HCT116 (cell line): ENCODE measurements at regions not wholly inside any gene's neighbourhood (a gene's known extent, or its start where the extent isn't known, plus 50 kb on each side); places are given as distances from the start of the nearest gene placed in this dataset.

ENCODE experiments used
- POLR2A ChIP-seq: IDR thresholded peaks from 2 replicates; pipeline ENCODE4 v1.7.0; 2011; ENCODE audit warnings: borderline replicate concordance; ENCODE audit not compliant: insufficient read depth, insufficient read length; ENCODE audit errors: extremely low read depth
- SIN3A ChIP-seq: IDR thresholded peaks from 2 replicates; pipeline ENCODE4 v1.6.1; 2012; ENCODE audit warnings: low read depth

DNA sequence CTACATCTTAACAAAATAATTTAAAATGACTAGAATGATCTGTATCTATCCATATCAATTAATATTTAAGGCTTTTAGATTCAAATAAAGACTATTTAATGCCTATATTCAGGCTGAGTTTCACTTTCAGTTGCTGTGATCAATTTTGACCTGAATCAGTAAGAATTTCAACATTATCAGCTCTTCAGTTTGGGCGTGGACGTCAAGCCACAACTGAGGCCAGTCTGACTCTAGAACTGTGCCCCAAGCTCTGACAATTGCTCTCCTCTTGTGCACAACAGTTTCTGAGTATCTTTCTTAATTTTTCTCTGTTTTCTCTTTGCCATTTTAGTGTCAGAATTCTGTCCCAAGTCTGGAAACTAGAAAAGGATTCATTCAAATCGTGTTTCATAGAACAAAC, 1095.5 kb downstream of the PLA2G4A start:
- no peak for TF ChIP-seq POLR2A
- no peak for TF ChIP-seq SIN3A
